HG03025 (cell line): ENCODE measurements at regions not wholly inside any gene's neighbourhood (a gene's known extent, or its start where the extent isn't known, plus 50 kb on each side); places are given as distances from the start of the nearest gene placed in this dataset.

ENCODE experiments used
- ATAC-seq: cut with Tn5 transposase; IDR thresholded peaks from one replicate; pipeline ENCODE4 v1.9.1; 2021; ENCODE audit warnings: mild to moderate bottlenecking, moderate library complexity; ENCODE audit not compliant: unreplicated experiment, low FRiP score

GRCh38 chr11:80371931-80372330 is 931.1 kb upstream of the TENM4 start:
- no peak for ATAC-seq

GRCh38 chr11:80365980-80366379 is 925.1 kb upstream of the TENM4 start:
- no peak for ATAC-seq

DNA sequence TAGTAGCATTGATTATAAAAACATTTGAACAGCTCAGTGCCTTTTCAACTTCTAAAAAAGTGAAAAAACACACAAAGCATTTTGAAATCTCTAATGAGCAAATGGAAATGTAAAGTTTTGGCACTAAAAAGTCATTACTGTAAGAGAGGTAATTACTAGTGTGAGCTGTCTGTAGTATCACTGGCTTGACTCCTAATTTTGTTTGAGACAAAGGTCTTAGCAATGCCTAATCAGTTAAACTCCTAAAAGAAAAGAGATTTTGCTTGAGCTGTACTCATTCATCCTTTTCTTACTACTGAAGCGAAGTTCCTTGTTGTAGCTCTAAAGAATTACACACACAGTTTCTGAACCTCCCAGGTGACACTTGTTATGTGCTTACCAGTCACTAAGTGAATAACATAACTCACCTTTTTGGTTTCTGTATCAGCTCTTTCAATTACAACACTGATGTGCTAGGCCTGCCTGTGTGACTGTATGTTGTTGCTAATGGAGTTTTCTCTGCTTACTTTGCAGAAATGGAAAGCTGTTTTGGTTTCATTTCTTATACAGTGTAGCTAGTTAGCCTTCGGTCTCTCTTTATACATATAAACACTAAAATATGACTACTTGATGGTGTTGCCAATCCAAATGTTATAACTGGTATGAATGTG is 924.4 kb upstream of the TENM4 start:
- peak; percentile 83 for ATAC-seq

- no peak for ATAC-seq
Measured at GRCh38 chr11:80362563-80363340, 921.9 kb upstream of the TENM4 start.

- ATAC-seq, result no peak
Measured at GRCh38 chr11:80355251-80355650, 914.4 kb upstream of the TENM4 start.

- ATAC-seq, result no peak
Measured at GRCh38 chr11:80350541-80350940, 909.7 kb upstream of the TENM4 start.

DNA sequence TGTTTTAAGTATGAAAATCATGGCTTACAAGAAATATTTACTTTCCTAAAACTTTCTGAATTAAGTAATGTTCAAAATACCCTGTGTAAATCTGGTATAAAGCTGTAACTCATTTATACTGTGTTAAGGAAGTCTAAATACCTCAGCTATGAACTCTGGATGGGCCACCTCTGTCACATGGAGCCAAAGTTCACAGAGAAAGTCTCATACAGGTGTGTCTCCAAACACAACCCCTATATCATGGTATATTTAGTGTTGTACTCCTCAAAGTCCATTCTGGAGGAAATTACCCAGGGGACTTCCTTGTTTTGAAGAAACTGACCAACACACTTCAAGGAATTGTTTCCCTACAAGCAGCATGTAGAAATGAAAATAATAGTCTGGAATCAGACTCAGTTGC is 909.2 kb upstream of the TENM4 start:
- no peak for ATAC-seq

- ATAC-seq, result no peak
Measured at GRCh38 chr11:80346353-80347059, 905.7 kb upstream of the TENM4 start.

- ATAC-seq, result no peak
Measured at GRCh38 chr11:80343436-80343835, 902.6 kb upstream of the TENM4 start.

- no peak for ATAC-seq
Measured at GRCh38 chr11:80338231-80338630, 897.4 kb upstream of the TENM4 start.

- no peak for ATAC-seq
Measured at GRCh38 chr11:80331694-80332093, 890.9 kb upstream of the TENM4 start.

- ATAC-seq, result no peak
Measured at GRCh38 chr11:80330264-80330663, 889.4 kb upstream of the TENM4 start.

- ATAC-seq, result no peak
Measured at GRCh38 chr11:80328774-80329173, 887.9 kb upstream of the TENM4 start.

DNA sequence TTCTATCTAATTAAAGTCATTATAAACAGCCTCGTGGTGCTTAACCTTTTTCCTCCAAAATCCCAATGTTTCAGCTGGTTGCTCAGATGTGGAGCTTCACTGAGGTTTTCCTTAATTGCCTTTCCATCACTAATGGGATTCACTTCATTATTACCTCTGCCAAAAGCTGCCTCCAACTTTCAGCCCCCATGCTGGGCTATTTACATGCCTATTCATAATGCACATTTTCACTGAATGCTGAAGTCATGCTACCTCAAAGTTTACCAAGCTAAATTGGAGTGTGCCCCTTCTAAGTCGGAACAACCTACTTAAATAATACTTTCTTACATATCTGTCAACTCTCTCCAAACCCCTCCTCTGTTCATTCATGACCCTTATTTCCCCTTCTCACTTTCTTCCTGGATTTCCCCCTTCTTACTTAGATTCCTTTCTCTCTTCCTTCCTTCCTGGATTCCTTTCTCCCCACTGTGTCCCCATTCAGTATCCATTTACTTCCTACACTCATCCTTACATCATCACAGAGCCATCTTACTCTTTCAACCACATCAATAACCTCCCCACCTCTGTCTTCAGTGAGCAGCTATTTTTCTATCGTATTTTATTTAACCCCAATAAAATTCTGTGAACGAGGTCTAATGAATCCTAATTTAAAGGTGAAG is 887.3 kb upstream of the TENM4 start:
- no peak for ATAC-seq

DNA sequence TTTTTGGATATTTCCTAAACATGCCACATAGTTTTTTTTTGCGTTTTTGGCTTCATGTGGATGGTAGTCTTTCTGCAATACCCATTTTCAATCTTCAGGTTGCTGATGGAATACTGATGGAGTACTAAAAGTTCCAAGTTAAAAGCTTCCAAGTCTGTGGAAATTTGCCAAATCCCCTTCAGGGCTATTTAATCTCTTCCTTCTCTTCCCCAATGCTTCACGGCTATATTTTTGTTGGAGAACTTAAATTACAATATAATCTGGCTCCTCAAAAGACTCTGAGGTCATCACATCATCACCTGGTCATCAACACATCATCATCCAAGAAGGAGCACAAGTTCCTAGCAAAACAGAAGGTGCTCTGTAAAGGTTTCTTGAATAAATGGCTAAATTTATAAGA is 881.0 kb upstream of the TENM4 start:
- ATAC-seq, result no peak

DNA sequence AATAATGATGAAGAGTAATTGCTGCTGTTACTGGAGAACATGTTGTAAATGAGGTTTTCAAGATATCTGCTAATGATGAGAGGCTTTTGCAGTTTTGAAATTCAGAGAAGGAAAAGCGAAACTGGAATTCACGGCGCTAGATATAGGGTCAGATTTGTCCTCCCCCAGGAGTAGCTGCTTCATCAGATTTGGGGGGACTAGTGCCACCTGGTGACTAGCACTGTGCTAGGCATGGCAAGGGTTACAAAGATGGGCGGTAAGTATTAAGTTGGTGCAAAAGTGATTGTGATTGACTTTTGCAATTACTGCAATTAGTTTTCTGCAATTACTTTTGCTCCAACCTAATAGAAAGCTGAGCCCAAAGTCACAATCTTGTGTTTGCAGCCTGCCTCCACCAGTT is 879.9 kb upstream of the TENM4 start:
- no peak for ATAC-seq

- ATAC-seq, result no peak
Measured at GRCh38 chr11:80320226-80320625, 879.4 kb upstream of the TENM4 start.

DNA sequence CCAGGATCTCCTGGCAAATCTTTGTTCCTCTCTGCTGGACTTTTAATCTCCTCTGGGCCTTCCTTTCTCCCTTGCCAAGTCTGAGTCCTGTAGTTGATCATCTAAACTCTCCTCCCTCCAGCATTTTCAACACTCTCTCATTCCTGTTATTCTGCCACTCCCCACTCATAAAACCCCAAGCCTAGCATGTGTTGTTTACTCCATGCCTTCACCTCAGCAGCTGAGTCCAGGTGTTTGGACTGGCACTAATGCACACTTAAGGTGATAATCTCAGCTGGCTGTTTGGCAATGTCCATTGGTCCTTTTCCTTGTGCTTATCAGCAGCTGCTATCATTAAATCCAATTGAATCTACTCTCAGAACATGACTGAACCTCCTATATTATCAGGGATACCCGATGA is 876.8 kb upstream of the TENM4 start:
- ATAC-seq, result no peak

GRCh38 chr11:80315200-80315599 is 874.4 kb upstream of the TENM4 start:
- no peak for ATAC-seq

- no peak for ATAC-seq
Measured at GRCh38 chr11:80309301-80309700, 868.5 kb upstream of the TENM4 start.

- no peak for ATAC-seq
Measured at GRCh38 chr11:80307676-80308075, 866.8 kb upstream of the TENM4 start.
